Ishikawa (cell line): ENCODE measurements at regions not wholly inside any gene's neighbourhood (a gene's known extent, or its start where the extent isn't known, plus 50 kb on each side); places are given as distances from the start of the nearest gene placed in this dataset.

ENCODE experiments used
- CREB1 ChIP-seq: IDR thresholded peaks from 2 replicates; pipeline ENCODE4 v1.6.1; 2012; ENCODE audit warnings: low read depth
- EGR1 ChIP-seq: IDR thresholded peaks from 2 replicates; pipeline ENCODE4 v1.6.1; 2012
- EP300 ChIP-seq: IDR thresholded peaks from 2 replicates; pipeline ENCODE4 v1.6.1; 2012; ENCODE audit warnings: borderline replicate concordance
- MAX ChIP-seq: IDR thresholded peaks from 2 replicates; pipeline ENCODE4 v1.6.1; 2012
- REST ChIP-seq: IDR thresholded peaks from 2 replicates; pipeline ENCODE4 v1.6.1; 2012; ENCODE audit warnings: low read depth, mild to moderate bottlenecking
- TAF1 ChIP-seq: IDR thresholded peaks from 2 replicates; pipeline ENCODE4 v1.6.1; 2012; ENCODE audit warnings: low read depth, mild to moderate bottlenecking
- TCF12 ChIP-seq: IDR thresholded peaks from 2 replicates; pipeline ENCODE4 v1.6.1; 2012; ENCODE audit warnings: low read depth
- YY1 ChIP-seq: IDR thresholded peaks from 2 replicates; pipeline ENCODE4 v1.6.1; 2012; ENCODE audit warnings: low read depth

- TF ChIP-seq MAX = no peak
- no peak for TF ChIP-seq TCF12
- TF ChIP-seq EP300 = no peak
- TF ChIP-seq EGR1 = no peak
- no peak for TF ChIP-seq REST
- no peak for TF ChIP-seq CREB1
- TF ChIP-seq YY1 = no peak
- TF ChIP-seq TAF1 = no peak
Observed at GRCh38 chr9:117932585-117932984, 228.4 kb downstream of the TLR4 start.
